Gastroesophageal sphincter (tissue), 4 donors: ENCODE measurements at regions not wholly inside any gene's neighbourhood (a gene's known extent, or its start where the extent isn't known, plus 50 kb on each side); places are given as distances from the start of the nearest gene placed in this dataset.

Experiments used
- ATAC-seq: fragments of 150-250 bp; one replicate; pipeline ENCODE4 v1.9.1; 2016; ENCODE audit warnings: mild to moderate bottlenecking, moderate library complexity
- H3K27ac ChIP-seq, 4 donors: fragments of 200-600 bp; sonication (generic) in 3 of 4; 1 replicate in 3 of 4; 2 replicates in 1 of 4; pipeline ENCODE4 v1.5.1; 2016 to 2019
- H3K27me3 ChIP-seq: fragments of 200-600 bp; sonication (generic); one replicate; pipeline ENCODE4 v1.5.1; 2019
- H3K36me3 ChIP-seq, 2 donors: fragments of 200-600 bp; sonication (generic); one replicate each; pipeline ENCODE4 v1.5.1; 2019; ENCODE audit warnings: control low read depth in 1 of 2
- H3K4me1 ChIP-seq, 3 donors: fragments of 200-600 bp; sonication (generic); 1 replicate in 2 of 3; 2 replicates in 1 of 3; pipeline ENCODE4 v1.5.1; 2016 to 2019; ENCODE audit warnings: control low read depth in 2 of 3
- H3K4me3 ChIP-seq, 2 donors: fragments of 200-600 bp; sonication (generic); one replicate each; pipeline ENCODE4 v1.5.1; 2019; ENCODE audit warnings: mild to moderate bottlenecking in 1 of 2, moderate library complexity in 1 of 2
- H3K9me3 ChIP-seq, 3 donors: fragments of 200-600 bp; sonication (generic); one replicate each; pipeline ENCODE4 v1.5.1; 2017 to 2019; ENCODE audit warnings: control low read depth in 2 of 3
- EP300 ChIP-seq: sonication (generic); formaldehyde crosslinking; IDR thresholded peaks from one replicate; pipeline ENCODE4 v1.6.1; 2017; ENCODE audit warnings: antibody characterized with exemption, mild to moderate bottlenecking
- POLR2A ChIP-seq, 2 donors: fragments of 450-650 bp; IDR thresholded peaks; one replicate each; pipeline ENCODE4 v1.6.1; 2017; ENCODE audit warnings: antibody characterized with exemption in 2 of 2, mild to moderate bottlenecking in 2 of 2, moderate library complexity in 1 of 2
- POLR2AphosphoS5 ChIP-seq: sonication (generic); formaldehyde crosslinking; IDR thresholded peaks from one replicate; pipeline ENCODE4 v1.6.1; 2017; ENCODE audit warnings: antibody characterized with exemption
- WGBS, 2 donors: methylation state at CpG; one replicate each; pipeline ENCODE4 v1.1.5; 2018; ENCODE audit warnings: low coverage in 1 of 2; 5-methylcytosine and 5-hydroxymethylcytosine counted together
- TF ChIP-seq, protein P1 (sequence below), 4 experiments: fragments of 200-600 bp in 2 of 4; fragments of 450-650 bp in 2 of 4; sonication (generic) in 1 of 4; IDR thresholded peaks; one replicate each; pipeline ENCODE4 v1.5.1; 2017 to 2019; ENCODE audit warnings: antibody characterized with exemption in 4 of 4, mild to moderate bottlenecking in 2 of 4, moderate library complexity in 2 of 4

DNA sequence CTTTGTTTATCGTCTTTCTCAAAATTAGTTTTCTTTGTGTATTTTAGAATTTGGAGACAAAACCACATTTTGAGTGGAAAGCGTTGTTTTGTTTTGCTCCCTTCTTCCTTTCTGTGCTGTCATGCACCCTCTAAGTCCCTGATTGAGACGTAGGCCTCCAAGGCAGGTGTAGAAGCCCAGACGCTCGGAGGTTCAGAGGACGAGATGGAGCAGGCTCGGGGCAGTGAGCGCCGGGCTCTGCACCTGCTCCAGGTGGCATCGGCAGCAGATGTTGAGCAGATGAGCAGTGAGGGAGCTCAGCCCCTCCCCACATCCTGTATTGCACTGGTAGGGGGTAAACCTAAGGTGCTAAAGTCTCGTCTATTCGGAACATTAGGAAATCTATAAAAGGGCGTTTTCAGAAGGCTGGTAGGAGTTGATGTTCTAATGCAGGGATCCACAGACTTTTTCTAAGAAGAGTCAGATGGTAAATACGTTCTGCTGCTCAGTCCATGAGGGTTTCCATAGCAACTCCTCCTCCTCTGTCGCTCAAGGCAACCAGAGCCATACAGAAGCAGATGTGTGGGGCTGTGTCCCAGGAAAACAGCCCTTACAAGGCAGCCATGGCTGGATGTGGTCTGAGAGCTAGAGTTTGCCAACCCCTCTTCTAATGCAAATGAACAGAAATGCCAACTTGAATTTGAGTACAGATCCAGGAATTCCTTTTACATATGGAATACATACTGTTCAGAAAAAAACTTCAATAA lies 724.2 kb downstream of the BRD1 start:
- 40 to 69% methylated on average over 6 of the region's 15 CpGs for WGBS, 2 donors
- no peak overlapping the region for H3K27ac ChIP-seq
- no peak overlapping the region for H3K4me3 ChIP-seq
- no peak for ATAC-seq
- no peaks in the 10 kb centered on the region for H3K9me3 ChIP-seq
- H3K4me1 ChIP-seq = no peaks in the 10 kb centered on the region
- H3K36me3 ChIP-seq = no peaks in the 10 kb centered on the region
- TF ChIP-seq, protein P1, sequence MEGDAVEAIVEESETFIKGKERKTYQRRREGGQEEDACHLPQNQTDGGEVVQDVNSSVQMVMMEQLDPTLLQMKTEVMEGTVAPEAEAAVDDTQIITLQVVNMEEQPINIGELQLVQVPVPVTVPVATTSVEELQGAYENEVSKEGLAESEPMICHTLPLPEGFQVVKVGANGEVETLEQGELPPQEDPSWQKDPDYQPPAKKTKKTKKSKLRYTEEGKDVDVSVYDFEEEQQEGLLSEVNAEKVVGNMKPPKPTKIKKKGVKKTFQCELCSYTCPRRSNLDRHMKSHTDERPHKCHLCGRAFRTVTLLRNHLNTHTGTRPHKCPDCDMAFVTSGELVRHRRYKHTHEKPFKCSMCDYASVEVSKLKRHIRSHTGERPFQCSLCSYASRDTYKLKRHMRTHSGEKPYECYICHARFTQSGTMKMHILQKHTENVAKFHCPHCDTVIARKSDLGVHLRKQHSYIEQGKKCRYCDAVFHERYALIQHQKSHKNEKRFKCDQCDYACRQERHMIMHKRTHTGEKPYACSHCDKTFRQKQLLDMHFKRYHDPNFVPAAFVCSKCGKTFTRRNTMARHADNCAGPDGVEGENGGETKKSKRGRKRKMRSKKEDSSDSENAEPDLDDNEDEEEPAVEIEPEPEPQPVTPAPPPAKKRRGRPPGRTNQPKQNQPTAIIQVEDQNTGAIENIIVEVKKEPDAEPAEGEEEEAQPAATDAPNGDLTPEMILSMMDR (IDR thresholded peaks at IDR 0.05) = no peak
- no peak for TF ChIP-seq EP300
- TF ChIP-seq POLR2A (IDR thresholded peaks at IDR 0.05) = no peak
- H3K27me3 ChIP-seq = peaks cover 91% of the 10 kb centered on the region

DNA sequence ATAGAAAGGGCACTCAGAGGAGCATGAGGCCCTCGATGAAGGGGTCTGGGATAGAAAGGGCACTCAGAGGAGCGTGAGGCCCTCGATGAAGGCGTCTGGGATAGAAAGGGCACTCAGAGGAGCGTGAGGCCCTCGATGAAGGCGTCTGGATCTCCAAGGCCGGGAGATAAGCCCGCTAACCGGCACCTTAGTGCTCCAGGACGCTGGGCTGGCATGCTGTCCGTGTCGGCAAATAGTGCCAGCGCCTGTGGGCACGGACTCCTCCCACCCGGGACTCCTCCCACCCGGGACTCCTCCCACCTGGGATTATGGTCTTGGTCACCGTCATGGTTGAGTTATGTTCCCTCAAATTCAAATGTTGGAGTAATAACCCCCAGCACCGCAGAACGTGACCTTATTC lies 725.3 kb downstream of the BRD1 start:
- 89 to 92% methylated on average over 10 to 20 of the region's 20 CpGs for WGBS, 2 donors
- Histone ChIP-seq H3K9me3 (no peaks in the 10 kb centered on the region), H3K4me3 (no peak overlapping the region), H3K27me3 (peaks cover 91% of the 10 kb centered on the region), H3K27ac (no peak overlapping the region), H3K36me3 (no peaks in the 10 kb centered on the region), H3K4me1 (no peaks in the 10 kb centered on the region)
- no peak for TF ChIP-seq EP300
- TF ChIP-seq POLR2A (IDR thresholded peaks at IDR 0.05) = no peak
- no peak for TF ChIP-seq POLR2AphosphoS5
- TF ChIP-seq, protein P1 (IDR thresholded peaks at IDR 0.05) = no peak
- no peak for ATAC-seq

DNA sequence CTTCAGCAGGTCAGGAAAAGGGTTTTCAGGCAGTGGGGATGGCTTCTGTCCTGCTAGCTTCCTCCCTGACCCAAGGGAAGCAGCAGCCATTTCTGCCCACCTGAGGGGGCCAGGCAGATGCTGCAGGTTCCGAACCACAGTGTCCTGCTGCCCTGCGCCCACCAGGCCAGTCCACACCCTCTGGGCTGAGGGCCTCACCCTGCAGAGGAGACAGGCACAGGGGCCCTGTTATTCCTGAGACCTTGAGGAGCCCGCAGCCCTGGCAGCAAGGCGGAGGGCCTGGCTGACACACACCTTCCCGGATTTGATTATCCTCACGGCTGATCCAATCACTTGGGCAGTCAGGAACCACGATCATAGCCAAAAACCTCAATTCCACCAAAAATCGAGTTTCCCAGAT lies 725.8 kb downstream of the BRD1 start:
- H3K4me1 ChIP-seq = no peaks in the 10 kb centered on the region
- no peaks in the 10 kb centered on the region for H3K9me3 ChIP-seq
- TF ChIP-seq POLR2AphosphoS5 = no peak
- TF ChIP-seq, protein P1 (IDR thresholded peaks at IDR 0.05) = no peak
- no peak for TF ChIP-seq EP300
- TF ChIP-seq POLR2A (IDR thresholded peaks at IDR 0.05) = no peak
- no peak for ATAC-seq
- H3K36me3 ChIP-seq = no peaks in the 10 kb centered on the region
- H3K27me3 ChIP-seq = peaks cover 91% of the 10 kb centered on the region
- 83% methylated on average over 4 of the region's 8 CpGs; no CpG with 5 or more reads in 1 of the 2 donors for WGBS, 2 donors
- no peak overlapping the region for H3K4me3 ChIP-seq
- H3K27ac ChIP-seq = no peak overlapping the region

DNA sequence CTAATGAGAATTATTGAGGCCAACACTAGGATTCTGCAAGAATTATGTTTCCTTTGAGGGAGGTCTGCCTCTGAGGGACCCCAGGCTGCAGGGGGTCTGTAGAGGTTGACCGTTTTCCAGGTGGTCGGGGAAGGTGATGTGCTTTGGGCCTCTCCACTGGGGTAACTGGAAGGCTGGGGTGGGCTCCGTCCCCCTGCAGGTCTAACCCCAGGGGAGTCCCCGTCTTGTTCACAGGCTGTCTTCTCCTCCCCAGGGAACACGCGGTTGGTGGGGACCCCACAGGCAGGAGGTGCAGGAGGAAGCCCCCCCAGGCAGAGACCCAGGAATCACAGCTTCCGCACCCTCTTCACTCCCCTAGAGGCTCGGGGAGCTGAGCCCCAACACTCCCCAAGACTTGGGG lies 726.4 kb downstream of the BRD1 start:
- TF ChIP-seq POLR2A (IDR thresholded peaks at IDR 0.05) (no peak), POLR2AphosphoS5 (no peak), EP300 (no peak)
- TF ChIP-seq, protein P1 (IDR thresholded peaks at IDR 0.05) = no peak
- H3K27me3 ChIP-seq = peaks cover 85% of the 10 kb centered on the region
- ATAC-seq = no peak

DNA sequence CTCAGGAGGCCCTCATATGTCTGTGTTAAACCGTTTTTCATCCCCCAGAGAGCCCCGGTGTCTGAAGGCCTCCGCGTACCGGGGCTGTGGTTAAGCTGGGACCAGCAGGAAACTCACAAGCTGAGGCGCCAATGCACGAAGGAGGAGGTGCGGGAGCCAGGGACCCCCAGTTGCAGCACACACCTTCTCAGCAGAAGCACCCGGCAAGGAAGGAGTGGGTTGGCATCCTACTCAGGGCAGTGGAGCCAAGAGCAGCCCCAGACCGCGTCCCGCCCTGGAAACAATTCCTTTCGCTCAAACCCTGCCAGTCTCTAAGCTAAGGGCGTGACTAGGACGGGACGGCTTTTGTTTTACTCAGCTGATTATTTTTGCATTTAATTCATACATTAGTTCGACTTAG lies 726.9 kb downstream of the BRD1 start:
- TF ChIP-seq, protein P1 (IDR thresholded peaks at IDR 0.05) = no peak
- TF ChIP-seq EP300 = no peak
- Histone ChIP-seq H3K4me3 (no peak overlapping the region), H3K4me1 (no peaks in the 10 kb centered on the region), H3K27me3 (peaks cover 80% of the 10 kb centered on the region), H3K36me3 (no peaks in the 10 kb centered on the region), H3K9me3 (no peaks in the 10 kb centered on the region), H3K27ac (no peak overlapping the region)
- no peak for ATAC-seq
- WGBS, 2 donors = 13 to 18% methylated on average over 3 to 4 of the region's 17 CpGs

More for the DNA sequence above, 726.4 kb downstream of the BRD1 start:
- Histone ChIP-seq H3K9me3 (no peaks in the 10 kb centered on the region), H3K36me3 (no peaks in the 10 kb centered on the region), H3K4me3 (no peak overlapping the region), H3K27ac (no peak overlapping the region), H3K4me1 (no peaks in the 10 kb centered on the region)
- WGBS, 2 donors = 68% methylated on average over 3 of the region's 8 CpGs; no CpG with 5 or more reads in 1 of the 2 donors
